RWPE2 (cell line): ENCODE measurements at regions not wholly inside any gene's neighbourhood (a gene's known extent, or its start where the extent isn't known, plus 50 kb on each side); places are given as distances from the start of the nearest gene placed in this dataset.
"Not testable (repeated sequence)": the region's sequence is repeated elsewhere in the genome, so short reads cannot be mapped to it uniquely, and the experiment has no call there.

Source experiments
- ATAC-seq: fragments of 200-7000 bp; cut with Tn5 transposase; 3 replicates; pipeline ENCODE4 v1.9.1; 2021; ENCODE audit warnings: low read depth
- DNase-seq: peaks from one replicate; pipeline ENCODE4 v3.0.0-alpha.2; 2020; ENCODE audit warnings: low spot score
- H3K27ac ChIP-seq: fragments of 450-650 bp; 2 replicates; pipeline ENCODE4 v1.5.1; 2017; ENCODE audit warnings: mild to moderate bottlenecking; ENCODE audit not compliant: poor library complexity, severe bottlenecking
- H3K27me3 ChIP-seq: fragments of 250-450 bp; sonication (Bioruptor Pico); 2 replicates; pipeline ENCODE4 v1.5.1; 2021; ENCODE audit warnings: mild to moderate bottlenecking, moderate library complexity; ENCODE audit not compliant: insufficient read depth, poor library complexity, severe bottlenecking
- H3K36me3 ChIP-seq: fragments of 250-450 bp; sonication (Bioruptor Pico); 2 replicates; pipeline ENCODE4 v1.5.1; 2020; ENCODE audit warnings: low read depth, mild to moderate bottlenecking, moderate library complexity
- H3K4me1 ChIP-seq: fragments of 250-450 bp; sonication (Bioruptor Pico); 2 replicates; pipeline ENCODE4 v1.5.1; 2021; ENCODE audit warnings: mild to moderate bottlenecking, moderate library complexity; ENCODE audit not compliant: insufficient read depth, poor library complexity, severe bottlenecking
- H3K4me3 ChIP-seq: fragments of 250-450 bp; sonication (Bioruptor Pico); 2 replicates; pipeline ENCODE4 v1.5.1; 2021; ENCODE audit warnings: mild to moderate bottlenecking, moderate library complexity; ENCODE audit not compliant: severe bottlenecking
- H3K9me3 ChIP-seq: fragments of 250-450 bp; sonication (Bioruptor Pico); 2 replicates; pipeline ENCODE4 v1.5.1; 2021; ENCODE audit warnings: mild to moderate bottlenecking, moderate library complexity; ENCODE audit not compliant: severe bottlenecking
- TF ChIP-seq, protein P1 (sequence below): fragments of 450-650 bp; IDR thresholded peaks from one replicate; pipeline ENCODE4 v1.5.1; 2017; ENCODE audit warnings: mild to moderate bottlenecking, moderate library complexity; ENCODE audit not compliant: poor library complexity, severe bottlenecking

DNA sequence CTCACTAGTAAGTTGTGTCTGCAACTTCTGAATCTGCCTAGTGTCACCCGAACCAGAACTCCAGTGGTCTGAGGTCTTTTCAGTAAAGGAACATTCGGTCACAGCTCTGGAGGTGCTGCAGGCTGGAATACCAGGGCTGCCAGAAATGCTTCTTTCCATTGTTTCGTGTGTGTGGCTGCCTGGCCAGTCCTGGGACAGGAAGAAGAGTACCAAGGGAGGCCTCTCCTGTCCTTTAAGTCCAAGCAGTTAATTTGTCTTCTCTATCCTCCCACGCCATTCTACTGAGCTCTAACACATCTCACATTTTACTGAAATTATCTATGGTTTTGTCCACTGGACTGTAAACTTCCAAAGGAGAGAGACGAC lies 196.0 kb downstream of the LNPK start:
- TF ChIP-seq, protein P1, sequence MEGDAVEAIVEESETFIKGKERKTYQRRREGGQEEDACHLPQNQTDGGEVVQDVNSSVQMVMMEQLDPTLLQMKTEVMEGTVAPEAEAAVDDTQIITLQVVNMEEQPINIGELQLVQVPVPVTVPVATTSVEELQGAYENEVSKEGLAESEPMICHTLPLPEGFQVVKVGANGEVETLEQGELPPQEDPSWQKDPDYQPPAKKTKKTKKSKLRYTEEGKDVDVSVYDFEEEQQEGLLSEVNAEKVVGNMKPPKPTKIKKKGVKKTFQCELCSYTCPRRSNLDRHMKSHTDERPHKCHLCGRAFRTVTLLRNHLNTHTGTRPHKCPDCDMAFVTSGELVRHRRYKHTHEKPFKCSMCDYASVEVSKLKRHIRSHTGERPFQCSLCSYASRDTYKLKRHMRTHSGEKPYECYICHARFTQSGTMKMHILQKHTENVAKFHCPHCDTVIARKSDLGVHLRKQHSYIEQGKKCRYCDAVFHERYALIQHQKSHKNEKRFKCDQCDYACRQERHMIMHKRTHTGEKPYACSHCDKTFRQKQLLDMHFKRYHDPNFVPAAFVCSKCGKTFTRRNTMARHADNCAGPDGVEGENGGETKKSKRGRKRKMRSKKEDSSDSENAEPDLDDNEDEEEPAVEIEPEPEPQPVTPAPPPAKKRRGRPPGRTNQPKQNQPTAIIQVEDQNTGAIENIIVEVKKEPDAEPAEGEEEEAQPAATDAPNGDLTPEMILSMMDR = no peak
- no peak overlapping the region for H3K27ac ChIP-seq

DNA sequence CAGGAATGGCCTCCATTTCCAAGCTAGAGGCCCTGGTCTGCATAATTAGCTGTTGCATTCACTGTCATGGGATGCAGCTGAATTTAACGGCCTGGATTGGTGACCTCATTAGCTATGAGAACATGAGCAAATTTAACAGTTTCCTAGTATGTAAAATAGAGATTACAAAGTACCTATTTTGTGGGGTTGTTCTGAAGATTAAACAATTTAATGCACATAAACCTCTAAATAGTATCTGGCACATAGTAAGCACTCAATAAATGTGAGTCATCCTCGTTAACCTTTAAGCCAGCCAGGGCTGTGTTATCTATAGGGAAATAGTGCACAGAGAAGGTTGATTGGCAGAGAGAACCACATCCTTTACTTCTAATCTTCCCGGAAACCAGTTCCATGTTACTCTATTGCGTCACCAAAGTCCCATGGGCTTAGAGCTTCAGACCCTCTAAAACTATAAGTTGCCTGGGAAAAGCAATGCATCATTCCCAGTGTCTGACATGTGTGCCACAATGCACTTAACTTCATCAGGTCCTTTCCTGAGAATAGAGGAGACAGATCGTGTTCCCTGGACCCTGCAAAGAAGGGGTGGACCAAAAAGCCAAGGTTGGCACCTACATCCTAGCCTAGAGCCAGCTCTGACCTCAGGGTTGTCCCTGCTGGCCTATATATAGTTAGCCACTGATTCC lies 196.5 kb downstream of the LNPK start:
- TF ChIP-seq, protein P1 = no peak
- peaks cover 3% of the 10 kb centered on the region for H3K27me3 ChIP-seq
- H3K9me3 ChIP-seq = no peaks in the 10 kb centered on the region
- H3K36me3 ChIP-seq = no peaks in the 10 kb centered on the region
- H3K4me1 ChIP-seq = no peaks in the 10 kb centered on the region
- no peak overlapping the region for H3K4me3 ChIP-seq
- DNase-seq = no peak
- ATAC-seq = no peak
- no peak overlapping the region for H3K27ac ChIP-seq

More for the DNA sequence above, 196.0 kb downstream of the LNPK start:
- no peak overlapping the region for H3K4me3 ChIP-seq
- peaks cover 3% of the 10 kb centered on the region for H3K27me3 ChIP-seq
- H3K4me1 ChIP-seq = no peaks in the 10 kb centered on the region
- DNase-seq = no peak
- no peak for ATAC-seq
- H3K9me3 ChIP-seq = no peaks in the 10 kb centered on the region
- no peaks in the 10 kb centered on the region for H3K36me3 ChIP-seq

DNA sequence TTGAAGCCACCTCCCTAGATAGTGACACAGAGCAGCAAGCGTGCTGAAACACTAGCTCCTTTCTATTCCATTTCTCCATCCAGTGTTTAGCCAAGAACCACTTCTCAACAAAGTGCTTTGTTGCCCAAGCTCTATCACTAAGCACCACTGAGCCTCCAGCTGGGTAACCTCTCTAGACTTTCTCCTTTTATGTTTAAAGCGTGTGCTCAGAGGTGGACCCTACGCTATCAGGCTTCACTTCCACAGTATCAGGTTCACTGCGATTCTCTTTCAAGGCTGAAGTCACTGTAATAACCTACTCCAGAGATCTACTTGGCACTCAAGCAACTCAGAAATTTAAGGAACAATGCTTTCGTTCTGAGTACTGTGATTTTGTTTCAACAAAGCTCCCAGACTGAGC lies 197.9 kb downstream of the LNPK start:
- Histone ChIP-seq H3K27me3 (peaks cover 3% of the 10 kb centered on the region), H3K9me3 (no peaks in the 10 kb centered on the region), H3K27ac (no peak overlapping the region), H3K4me1 (no peaks in the 10 kb centered on the region), H3K4me3 (no peak overlapping the region), H3K36me3 (no peaks in the 10 kb centered on the region)
- DNase-seq (no peak), ATAC-seq (no peak)
- TF ChIP-seq, protein P1 = no peak

DNA sequence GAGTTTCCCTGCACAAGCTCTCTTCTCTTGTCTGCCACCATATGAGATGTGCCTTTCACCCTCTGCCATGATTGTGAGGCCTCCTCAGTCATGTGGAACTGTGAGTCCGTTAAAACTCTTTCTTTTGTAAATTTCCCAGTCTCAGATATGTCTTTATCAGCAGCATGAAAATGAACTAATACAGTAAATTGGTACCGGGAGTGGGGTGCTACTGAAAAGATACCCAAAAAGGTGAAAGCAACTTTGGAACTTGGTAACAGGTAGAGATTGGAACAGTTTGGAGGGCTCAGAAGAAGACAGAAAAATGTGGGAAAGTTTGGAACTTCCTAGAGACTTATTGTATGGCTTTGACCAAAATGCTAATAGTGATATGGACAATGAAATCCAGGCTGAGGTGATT lies 205.6 kb downstream of the LNPK start:
- DNase-seq, H3K4me3 ChIP-seq, ATAC-seq, H3K27me3 ChIP-seq, H3K9me3 ChIP-seq, H3K36me3 ChIP-seq, H3K4me1 ChIP-seq, H3K27ac ChIP-seq: not testable (repeated sequence)

DNA sequence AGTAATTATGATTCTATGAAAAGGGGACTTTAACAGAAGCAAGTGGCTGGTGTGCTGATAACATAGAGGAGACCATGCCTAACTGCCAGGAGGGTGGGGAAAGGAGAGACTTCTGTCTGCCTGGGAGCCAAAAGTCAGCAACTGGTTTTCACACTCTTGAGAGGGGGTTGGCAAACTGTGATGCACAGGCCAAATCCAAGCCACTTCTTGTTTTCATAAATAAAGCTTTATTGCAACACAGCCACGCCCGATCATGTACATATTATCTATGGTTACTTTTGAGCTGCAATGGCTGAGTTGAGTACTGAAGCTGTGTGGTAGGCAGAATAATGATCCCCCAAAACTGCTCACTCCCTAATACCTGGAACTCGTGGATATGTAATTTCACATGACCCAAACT lies 208.4 kb downstream of the LNPK start:
- peaks cover 2% of the 10 kb centered on the region for H3K9me3 ChIP-seq
- no peaks in the 10 kb centered on the region for H3K36me3 ChIP-seq
- no peak overlapping the region for H3K4me3 ChIP-seq
- no peak overlapping the region for H3K27ac ChIP-seq
- no peak for ATAC-seq
- no peaks in the 10 kb centered on the region for H3K27me3 ChIP-seq
- TF ChIP-seq, protein P1 = no peak
- DNase-seq = no peak
- H3K4me1 ChIP-seq = no peaks in the 10 kb centered on the region
